Liver (tissue), 8 donors: ENCODE measurements at regions not wholly inside any gene's neighbourhood (a gene's known extent, or its start where the extent isn't known, plus 50 kb on each side); places are given as distances from the start of the nearest gene placed in this dataset.
"Not testable (repeated sequence)": the region's sequence is repeated elsewhere in the genome, so short reads cannot be mapped to it uniquely, and the experiment has no call there.

Source experiments
- DNase-seq: peaks from one replicate; pipeline ENCODE4 v3.0.0-alpha.2; 2017; ENCODE audit warnings: low spot score
- H3K27ac ChIP-seq, 2 donors: one replicate each; pipeline ENCODE4 v1.7.0; 2013; ENCODE audit warnings: inconsistent platforms in 2 of 2, low read length in 2 of 2, control low read depth in 1 of 2, low read depth in 1 of 2, mild to moderate bottlenecking in 1 of 2
- H3K27me3 ChIP-seq, 4 donors: one replicate each; pipeline versions ENCODE4 v1.6.1 to v1.7.0; 2013; ENCODE audit warnings: low read length in 3 of 4, inconsistent platforms in 1 of 4, mild to moderate bottlenecking in 1 of 4, moderate library complexity in 1 of 4; ENCODE audit not compliant: control insufficient read depth in 4 of 4, insufficient read depth in 4 of 4
- H3K36me3 ChIP-seq, 4 donors: one replicate each; pipeline versions ENCODE4 v1.6.1 to v1.7.0; 2013; ENCODE audit warnings: low read length in 3 of 4, mild to moderate bottlenecking in 3 of 4, low read depth in 1 of 4, moderate library complexity in 1 of 4; ENCODE audit not compliant: control insufficient read depth in 4 of 4, insufficient read depth in 3 of 4
- H3K4me1 ChIP-seq, 4 donors: one replicate each; pipeline versions ENCODE4 v1.6.1 to v1.7.0; 2013; ENCODE audit warnings: low read length in 3 of 4, mild to moderate bottlenecking in 3 of 4, moderate library complexity in 1 of 4; ENCODE audit not compliant: control insufficient read depth in 4 of 4, insufficient read depth in 4 of 4
- H3K4me3 ChIP-seq, 3 donors: one replicate each; pipeline versions ENCODE4 v1.6.1 to v1.7.0; 2013; ENCODE audit warnings: low read length in 3 of 3, control low read depth in 1 of 3, low read depth in 1 of 3, mild to moderate bottlenecking in 1 of 3
- H3K9ac ChIP-seq, 2 donors: one replicate each; pipeline ENCODE4 v1.7.0; 2013; ENCODE audit warnings: low read length in 2 of 2, mild to moderate bottlenecking in 2 of 2, moderate library complexity in 2 of 2, control low read depth in 1 of 2, low read depth in 1 of 2
- H3K9me3 ChIP-seq, 4 donors: one replicate each; pipeline versions ENCODE4 v1.6.1 to v1.7.0; 2013; ENCODE audit warnings: low read length in 3 of 4; ENCODE audit not compliant: control insufficient read depth in 4 of 4
- CTCF ChIP-seq: fragments of 150-350 bp; IDR thresholded peaks from 2 replicates; pipeline ENCODE4 v1.5.1; 2017; ENCODE audit warnings: improper control_type of control experiment, low read depth, low read length; ENCODE audit not compliant: missing input control
- FOXA2 ChIP-seq: IDR thresholded peaks from 2 replicates; pipeline ENCODE4 v1.6.1; 2016; ENCODE audit warnings: antibody characterized with exemption
- HNF4A ChIP-seq, 2 donors: conservative IDR thresholded peaks; 2 replicates each; pipeline ENCODE4 v1.6.1; 2016; ENCODE audit warnings: antibody characterized with exemption in 2 of 2, mild to moderate bottlenecking in 2 of 2
- HNF4G ChIP-seq: IDR thresholded peaks from 2 replicates; pipeline ENCODE4 v1.6.1; 2016; ENCODE audit warnings: antibody characterized with exemption
- MAX ChIP-seq: IDR thresholded peaks from 2 replicates; pipeline ENCODE4 v1.6.1; 2016; ENCODE audit warnings: antibody characterized with exemption
- RXRA ChIP-seq, 2 donors: IDR thresholded peaks; 2 replicates each; pipeline ENCODE4 v1.6.1; 2017 to 2018; ENCODE audit warnings: antibody characterized with exemption in 2 of 2, mild to moderate bottlenecking in 1 of 2
- SP1 ChIP-seq: IDR thresholded peaks from 2 replicates; pipeline ENCODE4 v1.6.1; 2018; ENCODE audit warnings: antibody characterized with exemption, mild to moderate bottlenecking
- TAF1 ChIP-seq: conservative IDR thresholded peaks from 2 replicates; pipeline ENCODE4 v1.6.1; 2016; ENCODE audit warnings: antibody characterized with exemption, mild to moderate bottlenecking
- YY1 ChIP-seq: IDR thresholded peaks from 2 replicates; pipeline ENCODE4 v1.6.1; 2016; ENCODE audit warnings: antibody characterized with exemption, mild to moderate bottlenecking
- ZBTB33 ChIP-seq: IDR thresholded peaks from 2 replicates; pipeline ENCODE4 v1.6.1; 2016; ENCODE audit warnings: antibody characterized with exemption
- WGBS: extraction: QIAGEN DNeasy Blood & Tissue Kit; methylation state at CpG from one replicate; pipeline ENCODE4 v1.1.7; 2013; 5-methylcytosine and 5-hydroxymethylcytosine counted together
- donor health status: healthy.
- donor health status: healthy.
- donor health status: healthy.
- donor health status: healthy.
- donor health status: healthy.

- Histone ChIP-seq H3K36me3 (no peaks in the 10 kb centered on the region), H3K27ac (no peak overlapping the region), H3K27me3 (no peaks in the 10 kb centered on the region), H3K4me3 (no peak overlapping the region), H3K4me1 (no peaks in the 10 kb centered on the region), H3K9ac (no peak overlapping the region), H3K9me3 (no peaks in the 10 kb centered on the region)
- no peak for DNase-seq
- TF ChIP-seq FOXA2 (no peak), ZBTB33 (no peak), HNF4G (no peak), MAX (no peak), HNF4A (conservative IDR thresholded peaks at IDR 0.05) (no peak), RXRA (IDR thresholded peaks at IDR 0.05) (no peak), TAF1 (no peak)
- WGBS, result 52% methylated on average over 1 of the region's 1 CpG
Measured at GRCh38 chr4:31474221-31474620, 754.1 kb downstream of the PCDH7 start.

DNA sequence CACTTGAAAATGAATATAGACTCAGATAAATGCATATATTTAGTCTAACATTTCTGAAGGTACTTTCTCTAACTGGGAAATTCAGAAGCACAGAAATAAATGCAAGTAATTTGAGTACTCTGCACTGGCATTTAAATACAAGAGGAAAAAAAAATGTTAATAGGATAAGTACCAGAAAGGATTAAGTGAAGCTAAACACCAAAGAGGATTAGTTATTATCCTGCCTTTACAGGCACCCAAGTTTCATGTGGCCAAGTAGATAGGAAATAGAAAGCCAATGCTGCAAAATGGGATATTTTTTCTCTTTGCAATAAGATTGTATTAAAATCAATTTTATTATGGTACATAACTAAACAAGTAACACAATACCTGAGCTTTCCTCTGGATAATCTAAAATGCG, 762.5 kb downstream of the PCDH7 start:
- H3K27me3 ChIP-seq, result no peaks in the 10 kb centered on the region
- H3K36me3 ChIP-seq, result no peaks in the 10 kb centered on the region
- 75% methylated on average over 1 of the region's 1 CpG for WGBS
- no peaks in the 10 kb centered on the region for H3K9me3 ChIP-seq
- TF ChIP-seq SP1, result no peak
- no peak for TF ChIP-seq ZBTB33
- TF ChIP-seq MAX, result no peak
- no peak for TF ChIP-seq YY1
- TF ChIP-seq CTCF, result no peak
- no peak for TF ChIP-seq FOXA2
- TF ChIP-seq HNF4A (conservative IDR thresholded peaks at IDR 0.05), result no peak
- TF ChIP-seq RXRA (IDR thresholded peaks at IDR 0.05), result no peak
- no peak overlapping the region for H3K4me3 ChIP-seq
- H3K9ac ChIP-seq, result no peak overlapping the region
- H3K27ac ChIP-seq, result no peak overlapping the region
- H3K4me1 ChIP-seq, result no peaks in the 10 kb centered on the region
- no peak for DNase-seq

GRCh38 chr4:31499216-31499615, 779.0 kb downstream of the PCDH7 start:
- H3K9me3 ChIP-seq, H3K9ac ChIP-seq, H3K4me3 ChIP-seq, H3K4me1 ChIP-seq, H3K36me3 ChIP-seq, DNase-seq, H3K27me3 ChIP-seq, H3K27ac ChIP-seq: not testable (repeated sequence)
- 88% methylated on average over 3 of the region's 3 CpGs for WGBS
